ENCODE measurements at regions not wholly inside any gene's neighbourhood (a gene's known extent, or its start where the extent isn't known, plus 50 kb on each side); places are given as distances from the start of the nearest gene placed in this dataset.

DNA sequence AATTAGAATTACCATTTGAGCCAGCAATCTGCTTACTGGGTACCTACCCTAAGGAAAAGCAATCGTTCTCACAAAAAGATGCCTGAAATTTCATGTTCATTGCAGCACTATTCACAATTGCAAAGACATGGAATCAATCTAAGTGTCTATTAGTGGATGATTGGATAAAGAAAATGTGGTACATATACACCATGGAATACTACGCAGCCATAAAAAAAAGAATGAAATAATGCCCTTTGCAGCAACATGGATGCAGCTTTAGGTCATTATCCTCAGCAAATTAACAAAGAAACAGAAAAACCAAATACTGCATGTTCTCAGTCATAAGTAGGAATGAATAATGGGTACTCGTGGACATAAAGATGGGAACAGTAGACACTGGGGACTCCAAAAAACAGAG is 89.8 kb upstream of the MAP1LC3B2 start:
- no peak overlapping the region for H3K4me3 ChIP-seq (ENCODE audit: control insufficient read depth, low read depth, low read length)
- TF ChIP-seq CTCF (IDR thresholded peaks at IDR 0.05; ENCODE audit: control insufficient read depth, insufficient read depth, low read depth, low read length, missing control alignments): no peak
- no peak for DNase-seq (ENCODE audit: low read depth)

- H3K4me3 ChIP-seq (ENCODE audit: control insufficient read depth, low read depth, low read length): no peak overlapping the region
- TF ChIP-seq CTCF (IDR thresholded peaks at IDR 0.05; ENCODE audit: control insufficient read depth, insufficient read depth, low read depth, low read length, missing control alignments): no peak
- no peak for DNase-seq (ENCODE audit: low read depth)
Measured at GRCh38 chr12:116471544-116471943, 87.6 kb upstream of the MAP1LC3B2 start.

DNA sequence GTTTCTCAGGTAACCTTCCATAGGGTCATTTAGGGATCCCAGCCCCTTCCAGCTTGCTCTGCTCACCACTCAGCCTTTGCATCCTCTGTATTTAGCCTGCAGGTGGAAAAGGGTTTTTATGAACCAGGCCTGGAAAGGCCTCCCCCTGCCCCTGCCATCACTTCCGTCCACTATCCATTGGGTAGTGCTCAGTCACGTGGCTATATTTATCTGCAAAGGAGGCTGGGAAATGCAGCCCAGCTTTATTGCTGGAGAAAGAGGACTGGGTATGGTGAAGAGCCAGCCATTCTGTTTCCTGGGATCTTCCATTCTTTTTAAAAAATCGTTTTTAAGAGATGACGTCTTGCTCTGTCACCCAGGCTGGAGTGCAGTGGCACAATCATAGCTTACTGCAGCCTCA is 87.0 kb upstream of the MAP1LC3B2 start:
- no peak for DNase-seq (ENCODE audit: low read depth)
- TF ChIP-seq CTCF (IDR thresholded peaks at IDR 0.05; ENCODE audit: control insufficient read depth, insufficient read depth, low read depth, low read length, missing control alignments): no peak
- no peak overlapping the region for H3K4me3 ChIP-seq (ENCODE audit: control insufficient read depth, low read depth, low read length)

- no peak overlapping the region for H3K4me3 ChIP-seq (ENCODE audit: control insufficient read depth, low read depth, low read length)
- DNase-seq (ENCODE audit: low read depth): no peak
- no peak for TF ChIP-seq CTCF (IDR thresholded peaks at IDR 0.05; ENCODE audit: control insufficient read depth, insufficient read depth, low read depth, low read length, missing control alignments)
Measured at GRCh38 chr12:116473416-116473815, 85.8 kb upstream of the MAP1LC3B2 start.

GRCh38 chr12:116474331-116474730 is 84.8 kb upstream of the MAP1LC3B2 start:
- no peak for DNase-seq (ENCODE audit: low read depth)
- H3K4me3 ChIP-seq (ENCODE audit: control insufficient read depth, low read depth, low read length): no peak overlapping the region
- no peak for TF ChIP-seq CTCF (IDR thresholded peaks at IDR 0.05; ENCODE audit: control insufficient read depth, insufficient read depth, low read depth, low read length, missing control alignments)

DNA sequence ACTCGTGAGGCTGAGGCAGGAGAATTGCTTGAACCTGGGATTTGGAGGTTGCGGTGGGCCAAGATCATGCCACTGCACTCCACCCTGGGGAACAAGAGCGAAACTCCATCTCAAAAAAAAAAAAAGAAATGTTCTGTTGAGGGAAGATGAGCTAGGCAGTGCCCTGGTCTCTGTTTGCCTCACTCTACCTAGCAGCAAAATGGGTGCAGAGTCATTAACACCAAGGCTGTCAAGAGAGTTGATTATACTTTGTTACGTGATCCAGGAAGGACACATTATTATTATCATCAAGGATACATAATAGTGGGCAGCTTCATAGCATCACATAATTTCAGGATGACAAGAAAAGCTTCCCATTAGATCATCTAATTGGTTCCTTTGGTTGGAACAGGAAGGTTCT is 84.3 kb upstream of the MAP1LC3B2 start:
- TF ChIP-seq CTCF (IDR thresholded peaks at IDR 0.05; ENCODE audit: control insufficient read depth, insufficient read depth, low read depth, low read length, missing control alignments): no peak
- H3K4me3 ChIP-seq (ENCODE audit: control insufficient read depth, low read depth, low read length): no peak overlapping the region
- DNase-seq (ENCODE audit: low read depth): no peak

- DNase-seq (ENCODE audit: low read depth): no peak
- H3K4me3 ChIP-seq (ENCODE audit: control insufficient read depth, low read depth, low read length): no peak overlapping the region
Measured at GRCh38 chr12:116476227-116476822, 82.9 kb upstream of the MAP1LC3B2 start.

More at GRCh38 chr12:116476227-116476822, 82.9 kb upstream of the MAP1LC3B2 start:
- TF ChIP-seq CTCF (IDR thresholded peaks at IDR 0.05; ENCODE audit: control insufficient read depth, insufficient read depth, low read depth, low read length, missing control alignments): no peak

Data from AG09309 (cell line).